ENCODE measurements at regions not wholly inside any gene's neighbourhood (a gene's known extent, or its start where the extent isn't known, plus 50 kb on each side); places are given as distances from the start of the nearest gene placed in this dataset.
"Not testable (repeated sequence)": the region's sequence is repeated elsewhere in the genome, so short reads cannot be mapped to it uniquely, and the experiment has no call there.

- Mint-ChIP-seq H3K4me1 (no peaks in the 10 kb centered on the region), H3K4me3 (no peak overlapping the region), H3K36me3 (no peaks in the 10 kb centered on the region), H3K27ac (no peak overlapping the region), H3K9me3 (no peaks in the 10 kb centered on the region), H3K27me3 (no peaks in the 10 kb centered on the region)
- ATAC-seq = no peak
Measured at GRCh38 chrX:148080593-148080992, 99.5 kb downstream of the FMR1NB start.

DNA sequence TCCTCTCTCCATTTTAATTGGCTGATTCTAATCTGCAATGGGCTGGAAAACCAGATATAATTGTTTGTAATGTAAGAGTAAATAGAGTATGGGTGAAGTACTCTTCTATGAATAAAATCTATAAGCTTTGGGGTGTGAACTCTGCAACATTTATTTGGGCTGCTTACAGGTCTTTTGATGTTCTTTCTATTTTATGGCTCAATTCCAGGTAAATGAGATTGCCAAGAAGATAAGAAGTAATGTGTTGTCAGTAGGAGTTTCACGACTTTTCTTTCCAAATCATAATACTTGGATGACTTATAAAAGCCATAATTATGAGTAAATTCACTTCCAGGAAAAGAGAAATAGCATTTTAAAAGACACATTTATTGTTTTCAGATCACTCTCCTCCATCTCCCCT is 103.5 kb downstream of the FMR1NB start:
- Mint-ChIP-seq H3K27ac (no peak overlapping the region), H3K4me3 (no peak overlapping the region), H3K36me3 (no peaks in the 10 kb centered on the region), H3K4me1 (no peaks in the 10 kb centered on the region), H3K27me3 (no peaks in the 10 kb centered on the region), H3K9me3 (no peaks in the 10 kb centered on the region)
- ATAC-seq = no peak

DNA sequence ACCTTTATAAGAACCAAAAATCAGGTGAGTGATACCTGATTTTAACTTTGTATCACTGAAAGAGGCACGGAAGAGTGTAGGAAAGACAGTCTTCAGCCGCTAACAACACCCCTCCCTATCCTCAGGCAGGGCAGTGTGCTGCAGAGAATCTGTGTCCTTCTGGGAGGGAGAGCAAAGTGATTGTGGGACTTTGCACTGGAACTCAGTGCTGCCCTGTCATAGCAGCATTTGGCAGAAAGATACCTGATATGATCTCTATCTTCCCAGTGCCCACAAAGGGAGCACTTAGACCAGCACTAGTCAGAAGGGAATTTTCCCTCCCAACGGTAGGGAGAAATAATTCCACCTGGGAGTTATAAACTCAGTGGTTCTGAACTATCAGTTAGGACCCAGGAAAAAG is 139.0 kb downstream of the FMR1NB start:
- Mint-ChIP-seq H3K27ac (no peak overlapping the region), H3K4me3 (no peak overlapping the region), H3K27me3 (no peaks in the 10 kb centered on the region), H3K4me1 (no peaks in the 10 kb centered on the region), H3K36me3 (no peaks in the 10 kb centered on the region), H3K9me3 (peaks cover 3% of the 10 kb centered on the region)
- no peak for ATAC-seq

DNA sequence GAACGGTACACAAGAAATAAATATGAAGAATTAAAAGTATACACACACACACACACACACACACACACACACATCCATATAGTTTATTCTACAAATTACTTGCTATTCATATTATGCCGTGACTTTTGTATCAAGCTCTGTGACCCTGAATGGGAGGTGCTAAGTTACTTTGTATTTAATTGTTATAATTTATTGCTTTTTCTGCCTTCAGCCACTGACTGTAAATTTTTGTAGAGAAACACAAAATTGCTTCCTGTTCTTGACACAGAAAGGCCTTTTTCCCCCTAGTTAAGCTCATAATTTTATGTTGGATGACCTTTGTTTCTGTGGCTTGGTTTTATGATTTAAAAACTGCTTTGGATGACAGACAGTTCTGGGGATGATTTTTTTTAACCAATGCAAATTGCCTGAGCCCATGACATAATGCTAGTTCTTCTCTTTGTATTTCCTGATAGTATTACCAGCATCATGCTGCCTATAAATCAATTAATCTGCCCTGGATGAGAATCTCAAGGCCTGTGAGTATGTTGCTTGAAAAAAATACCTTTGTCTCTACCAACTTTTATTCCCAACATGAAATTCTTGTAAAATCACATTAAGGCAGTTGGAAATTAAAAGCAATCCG is 140.0 kb downstream of the FMR1NB start:
- H3K4me1 Mint-ChIP-seq = no peaks in the 10 kb centered on the region

GRCh38 chrX:148128872-148129505 is 147.9 kb downstream of the FMR1NB start:
- ATAC-seq, H3K27ac Mint-ChIP-seq, H3K4me3 Mint-ChIP-seq, H3K9me3 Mint-ChIP-seq, H3K27me3 Mint-ChIP-seq, H3K4me1 Mint-ChIP-seq, H3K36me3 Mint-ChIP-seq: not testable (repeated sequence)

More for the DNA sequence above, 140.0 kb downstream of the FMR1NB start:
- Mint-ChIP-seq H3K36me3 (no peaks in the 10 kb centered on the region), H3K27ac (no peak overlapping the region), H3K27me3 (no peaks in the 10 kb centered on the region), H3K4me3 (no peak overlapping the region), H3K9me3 (no peaks in the 10 kb centered on the region)
- ATAC-seq = no peak

DNA sequence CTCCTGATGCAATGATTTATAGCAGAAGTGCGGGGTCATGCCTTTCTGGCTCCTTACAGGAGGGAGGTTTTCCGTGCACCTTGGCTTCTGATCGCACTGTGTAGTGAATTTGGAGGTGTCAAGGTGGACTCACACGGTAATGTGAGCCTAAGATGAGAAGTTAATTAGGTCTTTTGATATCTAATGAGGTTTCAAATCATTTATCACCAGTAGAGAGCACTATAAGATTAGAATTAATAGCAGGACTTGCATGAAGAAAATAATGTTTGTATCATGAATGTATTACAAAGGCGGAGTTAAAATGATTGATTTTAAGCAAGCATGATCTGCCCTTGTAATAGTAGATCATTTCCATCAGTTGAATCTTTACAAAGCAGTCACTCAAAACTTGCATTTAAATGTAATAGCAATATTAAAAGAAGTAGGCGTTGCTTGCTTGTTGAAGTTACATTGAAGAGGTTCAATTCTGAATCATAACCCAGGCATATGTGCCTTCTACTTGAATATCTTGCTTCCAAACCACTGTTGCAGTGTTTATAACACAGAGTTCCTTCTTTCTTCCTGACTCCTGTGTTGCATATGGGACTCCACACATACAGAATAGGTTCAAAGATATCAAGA is 152.1 kb downstream of the FMR1NB start:
- no peaks in the 10 kb centered on the region for H3K36me3 Mint-ChIP-seq
- H3K27ac Mint-ChIP-seq = no peak overlapping the region
- no peaks in the 10 kb centered on the region for H3K4me1 Mint-ChIP-seq
- no peaks in the 10 kb centered on the region for H3K27me3 Mint-ChIP-seq
- no peak overlapping the region for H3K4me3 Mint-ChIP-seq
- H3K9me3 Mint-ChIP-seq = no peaks in the 10 kb centered on the region
- ATAC-seq = no peak

DNA sequence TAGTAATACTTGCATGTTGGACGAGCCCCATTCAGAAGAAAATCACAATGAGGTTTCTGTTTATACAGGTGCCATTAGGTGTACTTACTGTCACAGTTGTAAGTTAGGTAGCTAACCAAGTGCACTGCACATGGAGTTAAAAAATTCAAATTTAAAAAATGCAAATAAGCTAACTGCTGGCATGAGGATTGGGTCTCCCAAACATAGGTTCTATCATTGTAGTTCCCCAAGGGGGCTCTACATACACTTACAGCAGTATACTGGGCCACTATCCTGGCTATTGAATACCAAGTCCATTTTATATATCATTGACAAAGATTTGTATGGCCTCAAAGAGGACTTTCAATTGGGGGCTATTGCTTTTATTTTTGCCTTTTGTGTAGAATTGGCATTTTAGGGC is 153.4 kb downstream of the FMR1NB start:
- ATAC-seq = no peak
- no peaks in the 10 kb centered on the region for H3K36me3 Mint-ChIP-seq
- H3K4me3 Mint-ChIP-seq = no peak overlapping the region
- H3K27me3 Mint-ChIP-seq = no peaks in the 10 kb centered on the region
- H3K4me1 Mint-ChIP-seq = no peaks in the 10 kb centered on the region
- H3K27ac Mint-ChIP-seq = no peak overlapping the region
- no peaks in the 10 kb centered on the region for H3K9me3 Mint-ChIP-seq

DNA sequence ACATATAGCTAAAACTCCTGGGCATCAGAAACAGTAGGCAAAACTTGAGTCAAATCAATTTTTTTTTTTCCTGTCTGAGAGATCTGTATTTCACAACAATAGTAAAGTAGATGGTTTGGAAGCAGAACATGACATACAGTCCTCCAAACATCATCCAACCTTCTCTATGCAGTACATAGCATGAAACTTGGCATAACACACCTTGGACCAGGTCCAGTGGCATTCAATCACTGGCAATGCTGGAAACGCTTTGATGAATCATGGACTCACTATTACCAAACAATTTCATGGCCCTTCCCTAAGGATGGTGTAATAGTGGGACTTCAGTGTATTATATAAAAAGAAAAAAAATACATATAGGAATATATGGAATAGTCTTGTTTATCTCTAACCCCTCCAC is 154.6 kb downstream of the FMR1NB start:
- H3K4me1 Mint-ChIP-seq = no peaks in the 10 kb centered on the region
- H3K4me3 Mint-ChIP-seq = no peak overlapping the region
- no peak for ATAC-seq
- H3K27ac Mint-ChIP-seq = no peak overlapping the region
- H3K9me3 Mint-ChIP-seq = no peaks in the 10 kb centered on the region
- no peaks in the 10 kb centered on the region for H3K27me3 Mint-ChIP-seq
- H3K36me3 Mint-ChIP-seq = no peaks in the 10 kb centered on the region

DNA sequence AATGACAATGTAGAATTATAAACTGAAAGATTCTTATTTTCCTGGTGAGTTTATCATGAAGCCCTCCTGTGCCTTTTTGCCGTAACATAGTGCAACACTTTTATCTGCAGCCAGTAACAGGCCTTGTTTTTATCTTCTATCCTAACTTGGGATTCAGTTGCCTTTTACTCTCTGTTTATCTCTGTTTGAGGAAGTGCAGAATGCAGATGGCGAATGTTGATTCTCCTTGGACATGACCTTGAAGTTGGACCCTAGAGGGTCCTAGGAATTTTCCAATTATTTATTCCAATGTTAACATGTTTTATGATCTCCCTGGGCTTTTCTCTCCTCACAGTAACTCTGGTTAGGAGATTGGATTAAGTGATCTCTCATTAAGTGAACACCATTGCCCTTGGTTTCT is 165.0 kb downstream of the FMR1NB start:
- no peak for ATAC-seq
- Mint-ChIP-seq H3K36me3 (no peaks in the 10 kb centered on the region), H3K9me3 (no peaks in the 10 kb centered on the region), H3K27me3 (no peaks in the 10 kb centered on the region), H3K4me1 (no peaks in the 10 kb centered on the region), H3K4me3 (no peak overlapping the region), H3K27ac (no peak overlapping the region)

- Mint-ChIP-seq H3K4me1 (no peaks in the 10 kb centered on the region), H3K9me3 (no peaks in the 10 kb centered on the region), H3K4me3 (no peak overlapping the region), H3K27me3 (no peaks in the 10 kb centered on the region), H3K36me3 (no peaks in the 10 kb centered on the region), H3K27ac (no peak overlapping the region)
- no peak for ATAC-seq
Measured at GRCh38 chrX:148156986-148157385, 175.8 kb downstream of the FMR1NB start.

DNA sequence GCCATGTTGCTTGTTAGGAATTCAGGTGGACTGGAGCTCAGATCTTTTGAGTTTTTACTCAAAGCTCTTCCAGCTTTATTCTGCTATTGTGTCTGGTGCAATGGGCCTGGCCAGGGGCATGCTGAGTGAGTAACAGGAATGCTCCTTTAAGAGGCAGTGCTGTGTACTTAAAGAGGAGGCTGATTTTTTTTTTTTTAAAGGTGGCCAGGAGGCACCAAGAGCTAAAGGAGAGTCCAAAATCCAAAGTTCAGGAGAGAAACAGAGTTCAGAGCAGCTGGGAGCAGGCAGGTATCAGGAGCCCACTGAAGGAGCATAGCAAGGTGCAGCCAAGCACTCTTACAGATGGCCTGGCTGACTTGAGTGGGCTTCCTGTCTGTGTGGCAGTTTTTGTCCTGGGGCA is 178.7 kb downstream of the FMR1NB start:
- Mint-ChIP-seq H3K4me1 (no peaks in the 10 kb centered on the region), H3K27ac (no peak overlapping the region), H3K4me3 (no peak overlapping the region), H3K27me3 (no peaks in the 10 kb centered on the region), H3K36me3 (no peaks in the 10 kb centered on the region), H3K9me3 (no peaks in the 10 kb centered on the region)
- ATAC-seq = no peak

- Mint-ChIP-seq H3K4me1 (no peaks in the 10 kb centered on the region), H3K27ac (no peak overlapping the region), H3K27me3 (no peaks in the 10 kb centered on the region), H3K4me3 (no peak overlapping the region), H3K9me3 (no peaks in the 10 kb centered on the region), H3K36me3 (no peaks in the 10 kb centered on the region)
- no peak for ATAC-seq
Measured at GRCh38 chrX:148161701-148162100, 180.6 kb downstream of the FMR1NB start.

DNA sequence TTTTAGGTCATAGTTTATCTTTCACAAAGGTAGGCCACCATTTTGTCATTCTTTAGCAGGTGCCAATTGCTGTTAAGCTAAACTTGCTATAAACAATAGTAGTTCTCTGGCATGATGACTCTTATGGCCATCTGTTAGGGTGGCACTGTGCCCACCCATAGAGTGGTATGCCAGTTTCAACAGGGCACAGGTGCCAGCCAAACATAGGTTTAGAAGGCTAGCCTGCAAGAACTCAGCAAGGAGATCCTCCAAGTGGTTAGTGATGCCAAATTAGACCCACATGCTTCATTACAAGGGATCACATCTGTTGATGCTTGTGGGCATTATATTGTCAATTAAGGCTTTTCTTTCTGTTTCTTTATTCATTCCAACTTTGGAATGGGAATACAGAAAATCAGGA is 204.5 kb downstream of the FMR1NB start:
- H3K4me3 Mint-ChIP-seq = no peak overlapping the region
- no peak overlapping the region for H3K27ac Mint-ChIP-seq
- no peaks in the 10 kb centered on the region for H3K36me3 Mint-ChIP-seq
- H3K4me1 Mint-ChIP-seq = no peaks in the 10 kb centered on the region
- no peaks in the 10 kb centered on the region for H3K27me3 Mint-ChIP-seq
- H3K9me3 Mint-ChIP-seq = no peaks in the 10 kb centered on the region
- ATAC-seq = no peak

DNA sequence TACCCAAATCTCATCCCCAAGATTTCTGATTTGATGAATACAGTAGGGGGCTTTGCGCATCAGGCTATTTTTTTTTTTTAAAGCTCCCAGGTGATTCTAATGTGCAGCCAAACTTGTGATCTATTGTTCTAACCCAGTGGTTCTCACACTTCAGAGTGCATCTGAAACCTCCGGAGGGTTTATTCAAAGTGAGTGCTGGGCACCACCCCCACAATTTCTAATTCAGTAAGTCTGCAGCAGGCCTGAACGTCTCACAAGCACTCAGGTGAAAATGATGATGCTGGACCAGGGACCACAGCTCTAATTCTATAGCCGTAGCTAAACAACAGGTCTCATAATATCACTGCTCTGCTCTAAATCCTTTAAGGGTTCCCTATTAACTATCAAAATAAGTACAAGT is 211.4 kb downstream of the FMR1NB start:
- no peaks in the 10 kb centered on the region for H3K9me3 Mint-ChIP-seq
- peaks cover 20% of the 10 kb centered on the region for H3K4me1 Mint-ChIP-seq
- no peak for ATAC-seq
- no peak overlapping the region for H3K27ac Mint-ChIP-seq
- H3K4me3 Mint-ChIP-seq = no peak overlapping the region
- H3K27me3 Mint-ChIP-seq = peaks cover 10% of the 10 kb centered on the region
- H3K36me3 Mint-ChIP-seq = no peaks in the 10 kb centered on the region

- Mint-ChIP-seq H3K36me3 (no peaks in the 10 kb centered on the region), H3K9me3 (no peaks in the 10 kb centered on the region), H3K27me3 (peaks cover 10% of the 10 kb centered on the region), H3K27ac (no peak overlapping the region), H3K4me3 (no peak overlapping the region), H3K4me1 (peaks cover 20% of the 10 kb centered on the region)
- no peak for ATAC-seq
Measured at GRCh38 chrX:148193759-148194158, 212.6 kb downstream of the FMR1NB start.

DNA sequence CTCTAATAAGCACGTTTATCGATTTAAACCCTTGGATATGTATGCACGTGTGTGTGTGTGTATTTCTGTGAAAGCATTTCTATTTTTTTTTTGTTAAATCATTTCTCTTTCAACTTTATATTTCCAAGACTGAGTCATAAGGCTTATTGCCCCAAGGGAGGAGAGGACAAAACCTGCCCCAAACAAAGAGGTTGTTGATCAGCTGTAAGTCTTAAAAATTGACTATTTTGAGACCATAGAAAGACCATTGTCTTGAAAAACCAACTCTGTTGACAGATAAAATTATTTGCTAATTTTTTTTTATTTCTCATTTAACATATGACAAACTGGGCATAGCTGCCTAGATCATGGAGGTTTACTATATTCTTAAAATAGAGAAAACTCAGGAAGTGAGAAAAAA is 222.4 kb downstream of the FMR1NB start:
- Mint-ChIP-seq H3K9me3 (peaks cover 6% of the 10 kb centered on the region), H3K27ac (no peak overlapping the region), H3K36me3 (no peaks in the 10 kb centered on the region), H3K27me3 (no peaks in the 10 kb centered on the region), H3K4me3 (no peak overlapping the region), H3K4me1 (no peaks in the 10 kb centered on the region)
- ATAC-seq = no peak

Data from stimulated activated memory B cell treated with anti-CD40 and anti-IgM and Interleukin-4, amounts not matched to agents 10 μg/mL and 1 μg/mL and 100 μg/mL, for 72 hours (primary cell).